ENCODE measurements at regions not wholly inside any gene's neighbourhood (a gene's known extent, or its start where the extent isn't known, plus 50 kb on each side); places are given as distances from the start of the nearest gene placed in this dataset.
"Not testable (repeated sequence)": the region's sequence is repeated elsewhere in the genome, so short reads cannot be mapped to it uniquely, and the experiment has no call there.

DNA sequence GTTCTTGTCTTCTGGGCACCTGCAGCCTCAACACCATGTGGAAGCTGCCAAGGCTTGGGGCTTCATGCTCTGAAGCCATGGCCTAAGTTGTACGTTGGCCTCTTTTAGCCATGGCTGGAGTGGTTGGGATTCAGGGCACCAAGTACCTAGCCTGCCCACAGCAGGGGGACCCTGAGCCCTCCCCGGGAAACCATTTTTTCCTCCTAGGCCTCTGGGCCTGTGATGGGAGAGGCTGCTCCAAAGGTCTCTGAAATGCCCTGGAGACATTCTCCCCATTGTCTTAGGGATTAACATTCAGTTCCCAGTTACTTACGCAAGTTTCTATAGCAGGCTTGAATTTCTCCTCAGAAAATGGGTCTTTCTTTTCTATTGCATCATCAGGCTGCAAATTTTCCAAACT, 269.3 kb downstream of the NAP1L3 start:
- H3K36me3 ChIP-seq (ENCODE audit: low read depth), result no peaks in the 10 kb centered on the region
- no peak overlapping the region for H3K4me3 ChIP-seq
- TF ChIP-seq EZH2 (IDR thresholded peaks at IDR 0.05; ENCODE audit: low read depth) (no peak), CTCF (conservative IDR thresholded peaks at IDR 0.05) (no peak)
- H2AFZ ChIP-seq, result no peak overlapping the region
- DNase-seq, result no peak
- no peaks in the 10 kb centered on the region for H3K27me3 ChIP-seq (ENCODE audit: insufficient read depth, low read depth)
- ChIA-PET CTCF (no interaction called here), POLR2A (ENCODE audit: unreplicated experiment) (no interaction called here)
- H3K4me2 ChIP-seq, result no peak overlapping the region
- H3K79me2 ChIP-seq (ENCODE audit: low read depth), result no peaks in the 10 kb centered on the region
- intact Hi-C loops (cut with micrococcal nuclease; ENCODE audit: unreplicated experiment), result no loop called here
- H3K9me3 ChIP-seq (ENCODE audit: insufficient read depth, low read depth), result no peaks in the 10 kb centered on the region
- no peaks in the 10 kb centered on the region for H3K9me2 ChIP-seq (ENCODE audit: insufficient read depth)
- H3F3A ChIP-seq (ENCODE audit: insufficient read depth, low read depth), result no peaks in the 10 kb centered on the region
- no peaks in the 10 kb centered on the region for H3K4me1 ChIP-seq (replicated peaks; ENCODE audit: insufficient read depth)
- H4K20me1 ChIP-seq (ENCODE audit: insufficient read depth), result no peaks in the 10 kb centered on the region
- no peak overlapping the region for H3K27ac ChIP-seq
- BruUV-seq (replicated peaks), result no TSS peak

- POLR2A ChIA-PET (ENCODE audit: unreplicated experiment), result interaction anchor here (0.7 kb wide), 1 partner anchor 1385 kb away, joined by 4 read pairs; no protein-coding TSS in a partner anchor
- intact Hi-C loops (cut with micrococcal nuclease; ENCODE audit: unreplicated experiment), result no loop called here
- H3F3A ChIP-seq (ENCODE audit: insufficient read depth, low read depth), result no peaks in the 10 kb centered on the region
- no peak overlapping the region for H3K4me3 ChIP-seq
- DNase-seq, result no peak
- CTCF ChIA-PET, result no interaction called here
- H3K9me2 ChIP-seq (ENCODE audit: insufficient read depth), result no peaks in the 10 kb centered on the region
- H3K79me2 ChIP-seq (ENCODE audit: low read depth), result no peaks in the 10 kb centered on the region
- no peak for TF ChIP-seq CTCF (conservative IDR thresholded peaks at IDR 0.05)
- TF ChIP-seq EZH2 (IDR thresholded peaks at IDR 0.05; ENCODE audit: low read depth), result no peak
- H3K9me3 ChIP-seq (ENCODE audit: insufficient read depth, low read depth), result no peaks in the 10 kb centered on the region
- no peaks in the 10 kb centered on the region for H3K4me1 ChIP-seq (replicated peaks; ENCODE audit: insufficient read depth)
- H3K27ac ChIP-seq, result no peak overlapping the region
- no peaks in the 10 kb centered on the region for H4K20me1 ChIP-seq (ENCODE audit: insufficient read depth)
- H2AFZ ChIP-seq, result no peak overlapping the region
- no peaks in the 10 kb centered on the region for H3K27me3 ChIP-seq (ENCODE audit: insufficient read depth, low read depth)
- no TSS peak for BruUV-seq (replicated peaks)
- H3K4me2 ChIP-seq, result no peak overlapping the region
- no peaks in the 10 kb centered on the region for H3K36me3 ChIP-seq (ENCODE audit: low read depth)
Measured at GRCh38 chrX:93354651-93355050, 318.7 kb downstream of the NAP1L3 start.

DNA sequence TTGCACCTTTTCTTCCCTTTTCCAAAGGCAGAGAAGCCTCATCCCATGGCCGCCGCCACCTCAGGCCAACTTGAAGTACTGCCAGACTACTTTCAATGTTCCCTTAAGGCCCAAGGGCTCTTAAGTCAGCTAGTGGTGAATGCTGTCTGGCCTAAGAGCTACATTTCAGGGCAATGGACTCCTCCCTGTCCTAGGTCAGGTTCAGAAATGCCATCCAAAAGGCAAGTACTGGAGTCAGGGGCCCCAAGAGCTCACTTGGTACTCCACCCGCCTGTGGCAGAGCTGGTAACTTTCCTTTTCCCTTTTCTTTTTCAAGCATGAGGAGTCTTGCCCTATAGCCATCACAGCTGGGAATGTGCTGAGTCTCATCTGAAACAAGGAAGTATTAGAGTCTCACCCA, 327.1 kb downstream of the NAP1L3 start:
- Histone ChIP-seq H3K4me1 (replicated peaks; ENCODE audit: insufficient read depth) (no peaks in the 10 kb centered on the region), H3K4me2 (no peak overlapping the region), H4K20me1 (ENCODE audit: insufficient read depth) (no peaks in the 10 kb centered on the region), H3K4me3 (no peak overlapping the region), H3K36me3 (ENCODE audit: low read depth) (no peaks in the 10 kb centered on the region), H2AFZ (no peak overlapping the region), H3K79me2 (ENCODE audit: low read depth) (no peaks in the 10 kb centered on the region), H3K9me3 (ENCODE audit: insufficient read depth, low read depth) (no peaks in the 10 kb centered on the region), H3K9me2 (ENCODE audit: insufficient read depth) (no peaks in the 10 kb centered on the region), H3K27me3 (ENCODE audit: insufficient read depth, low read depth) (no peaks in the 10 kb centered on the region), H3F3A (ENCODE audit: insufficient read depth, low read depth) (no peaks in the 10 kb centered on the region), H3K27ac (no peak overlapping the region)
- POLR2A ChIA-PET (ENCODE audit: unreplicated experiment), result no interaction called here
- CTCF ChIA-PET, result no interaction called here
- DNase-seq, result no peak
- BruUV-seq (replicated peaks), result no TSS peak
- TF ChIP-seq EZH2 (IDR thresholded peaks at IDR 0.05; ENCODE audit: low read depth), result no peak
- intact Hi-C loops (cut with micrococcal nuclease; ENCODE audit: unreplicated experiment), result no loop called here

- H4K20me1 ChIP-seq (ENCODE audit: insufficient read depth); H3F3A ChIP-seq (ENCODE audit: insufficient read depth, low read depth); DNase-seq; H3K9me2 ChIP-seq (ENCODE audit: insufficient read depth); H3K79me2 ChIP-seq (ENCODE audit: low read depth); H3K36me3 ChIP-seq (ENCODE audit: low read depth); H3K4me1 ChIP-seq (replicated peaks; ENCODE audit: insufficient read depth); H3K4me2 ChIP-seq; H3K27ac ChIP-seq; H3K4me3 ChIP-seq; H2AFZ ChIP-seq; H3K9me3 ChIP-seq (ENCODE audit: insufficient read depth, low read depth); BruUV-seq (replicated peaks); POLR2A ChIA-PET (ENCODE audit: unreplicated experiment); H3K27me3 ChIP-seq (ENCODE audit: insufficient read depth, low read depth); intact Hi-C loops (cut with micrococcal nuclease; ENCODE audit: unreplicated experiment): not testable (repeated sequence)
- CTCF ChIA-PET, result interaction anchor here (0.6 kb wide), 1 partner anchor 9 kb away, joined by 3 read pairs; no protein-coding TSS in a partner anchor
Measured at GRCh38 chrX:93344287-93344686, 329.1 kb downstream of the NAP1L3 start.

Measured in PC-9 (cell line).